ENCODE measurements at regions not wholly inside any gene's neighbourhood (a gene's known extent, or its start where the extent isn't known, plus 50 kb on each side); places are given as distances from the start of the nearest gene placed in this dataset.

- no peaks in the 10 kb centered on the region for H3K9me3 ChIP-seq (ENCODE audit: control extremely low read depth in 1 of 5, control insufficient read depth in 4 of 5, insufficient read depth in 2 of 5, low read depth in 1 of 5, low read length in 4 of 5)
- CTCF ChIA-PET = no interaction called here
- no peaks in the 10 kb centered on the region for H3K36me3 ChIP-seq (ENCODE audit: control insufficient read depth in 4 of 4, insufficient read depth in 4 of 4, low read length in 3 of 4)
- H3K27ac ChIP-seq (ENCODE audit: insufficient read depth in 1 of 2, low read depth in 1 of 2, low read length in 2 of 2, poor library complexity in 1 of 2, severe bottlenecking in 2 of 2) = no peak overlapping the region
- H3K4me3 ChIP-seq (ENCODE audit: control insufficient read depth in 1 of 7, extremely low read depth in 1 of 7, insufficient read depth in 4 of 7, low read depth in 2 of 7, low read length in 6 of 7) = no peak overlapping the region
- H3K27me3 ChIP-seq (replicated peaks in 2 of 5; ENCODE audit: control insufficient read depth in 4 of 5, insufficient read depth in 5 of 5, low read length in 4 of 5) = peaks cover 0 to 2% (median 0%) of the 10 kb centered on the region in 5 experiments
- no peak for DNase-seq
- POLR2A ChIA-PET = no interaction called here
- H3K4me1 ChIP-seq (ENCODE audit: control extremely low read depth in 1 of 4, control insufficient read depth in 4 of 4, insufficient read depth in 4 of 4, low read length in 3 of 4) = no peaks in the 10 kb centered on the region
- 92% methylated on average over 2 of the region's 4 CpGs for WGBS (ENCODE audit: insufficient coverage)
Observed at GRCh38 chr12:127717278-127717677, 549.7 kb upstream of the TMEM132C start.

DNA sequence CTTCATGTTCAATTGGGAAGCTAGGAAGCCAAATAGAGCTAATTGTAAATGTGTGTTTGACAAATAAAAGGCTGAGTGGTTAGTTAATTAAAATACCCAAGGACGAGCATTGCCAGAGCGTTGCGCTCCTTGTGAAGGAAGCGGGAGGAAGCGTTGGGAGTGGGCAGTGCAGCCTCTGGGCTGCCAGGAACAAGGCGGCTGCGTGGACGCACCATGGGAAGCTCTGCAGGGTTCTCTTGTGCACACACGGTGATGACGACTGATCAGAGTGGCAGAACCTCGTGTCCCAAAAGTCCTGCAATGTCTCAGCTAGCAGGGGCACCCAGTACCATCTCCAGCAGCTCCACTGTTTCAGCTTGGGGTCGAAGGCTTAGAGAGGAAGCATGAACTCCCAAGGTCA, 546.6 kb upstream of the TMEM132C start:
- CTCF ChIA-PET = interaction anchor here (0.8 kb wide), 1 partner anchor 9 kb away, joined by 3 read pairs; no protein-coding TSS in a partner anchor
- H3K36me3 ChIP-seq (ENCODE audit: control insufficient read depth in 4 of 4, insufficient read depth in 4 of 4, low read length in 3 of 4) = no peaks in the 10 kb centered on the region
- WGBS (ENCODE audit: insufficient coverage) = 94% methylated on average over 11 of the region's 12 CpGs
- peaks cover 0 to 2% (median 0%) of the 10 kb centered on the region in 4 experiments for H3K4me1 ChIP-seq (ENCODE audit: control extremely low read depth in 1 of 4, control insufficient read depth in 4 of 4, insufficient read depth in 4 of 4, low read length in 3 of 4)
- no peak overlapping the region for H3K4me3 ChIP-seq (ENCODE audit: control insufficient read depth in 1 of 7, extremely low read depth in 1 of 7, insufficient read depth in 4 of 7, low read depth in 2 of 7, low read length in 6 of 7)
- peaks cover 0 to 2% (median 0%) of the 10 kb centered on the region in 5 experiments for H3K27me3 ChIP-seq (replicated peaks in 2 of 5; ENCODE audit: control insufficient read depth in 4 of 5, insufficient read depth in 5 of 5, low read length in 4 of 5)
- POLR2A ChIA-PET = no interaction called here
- H3K9me3 ChIP-seq (ENCODE audit: control extremely low read depth in 1 of 5, control insufficient read depth in 4 of 5, insufficient read depth in 2 of 5, low read depth in 1 of 5, low read length in 4 of 5) = no peaks in the 10 kb centered on the region
- H3K27ac ChIP-seq (ENCODE audit: insufficient read depth in 1 of 2, low read depth in 1 of 2, low read length in 2 of 2, poor library complexity in 1 of 2, severe bottlenecking in 2 of 2) = no peak overlapping the region
- no peak for DNase-seq

DNA sequence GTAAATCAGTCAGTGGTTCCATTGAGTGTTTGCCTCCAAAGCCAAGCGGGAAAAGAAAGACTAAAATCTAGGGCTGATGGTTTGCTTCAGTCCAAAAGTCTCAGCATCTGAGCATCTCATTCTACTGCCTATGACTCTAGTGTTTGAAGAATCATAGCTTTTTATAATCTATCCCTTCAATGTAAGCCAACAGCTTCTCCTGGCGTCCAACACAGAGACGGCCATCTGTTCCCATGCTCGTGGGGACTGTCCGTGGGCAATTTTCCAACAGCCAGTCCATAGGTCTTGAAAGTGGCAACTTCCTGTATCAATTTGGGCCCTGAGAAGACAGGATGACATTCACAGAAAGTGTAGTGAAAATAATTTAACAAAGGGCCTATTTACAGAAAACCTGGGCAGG, 544.4 kb upstream of the TMEM132C start:
- ChIA-PET CTCF (no interaction called here), POLR2A (no interaction called here)
- WGBS (ENCODE audit: insufficient coverage) = 89% methylated on average over 5 of the region's 5 CpGs
- DNase-seq = no peak
- no peak overlapping the region for H3K27ac ChIP-seq (ENCODE audit: insufficient read depth in 1 of 2, low read depth in 1 of 2, low read length in 2 of 2, poor library complexity in 1 of 2, severe bottlenecking in 2 of 2)
- H3K27me3 ChIP-seq (replicated peaks in 2 of 5; ENCODE audit: control insufficient read depth in 4 of 5, insufficient read depth in 5 of 5, low read length in 4 of 5) = peaks cover 0 to 2% (median 0%) of the 10 kb centered on the region in 5 experiments
- H3K4me3 ChIP-seq (ENCODE audit: control insufficient read depth in 1 of 7, extremely low read depth in 1 of 7, insufficient read depth in 4 of 7, low read depth in 2 of 7, low read length in 6 of 7) = no peak overlapping the region
- H3K4me1 ChIP-seq (ENCODE audit: control extremely low read depth in 1 of 4, control insufficient read depth in 4 of 4, insufficient read depth in 4 of 4, low read length in 3 of 4) = peaks cover 0 to 2% (median 0%) of the 10 kb centered on the region in 4 experiments
- no peaks in the 10 kb centered on the region for H3K36me3 ChIP-seq (ENCODE audit: control insufficient read depth in 4 of 4, insufficient read depth in 4 of 4, low read length in 3 of 4)
- no peaks in the 10 kb centered on the region for H3K9me3 ChIP-seq (ENCODE audit: control extremely low read depth in 1 of 5, control insufficient read depth in 4 of 5, insufficient read depth in 2 of 5, low read depth in 1 of 5, low read length in 4 of 5)

- ChIA-PET CTCF (no interaction called here), POLR2A (no interaction called here)
- WGBS (ENCODE audit: insufficient coverage) = 67% methylated on average over 2 of the region's 4 CpGs
- Histone ChIP-seq H3K27ac (ENCODE audit: insufficient read depth in 1 of 2, low read depth in 1 of 2, low read length in 2 of 2, poor library complexity in 1 of 2, severe bottlenecking in 2 of 2) (no peak overlapping the region), H3K4me1 (ENCODE audit: control extremely low read depth in 1 of 4, control insufficient read depth in 4 of 4, insufficient read depth in 4 of 4, low read length in 3 of 4) (peaks cover 0 to 2% (median 0%) of the 10 kb centered on the region in 4 experiments), H3K27me3 (replicated peaks in 2 of 5; ENCODE audit: control insufficient read depth in 4 of 5, insufficient read depth in 5 of 5, low read length in 4 of 5) (peaks cover 0 to 2% (median 0%) of the 10 kb centered on the region in 5 experiments), H3K9me3 (ENCODE audit: control extremely low read depth in 1 of 5, control insufficient read depth in 4 of 5, insufficient read depth in 2 of 5, low read depth in 1 of 5, low read length in 4 of 5) (no peaks in the 10 kb centered on the region), H3K36me3 (ENCODE audit: control insufficient read depth in 4 of 4, insufficient read depth in 4 of 4, low read length in 3 of 4) (no peaks in the 10 kb centered on the region), H3K4me3 (ENCODE audit: control insufficient read depth in 1 of 7, extremely low read depth in 1 of 7, insufficient read depth in 4 of 7, low read depth in 2 of 7, low read length in 6 of 7) (no peak overlapping the region)
- DNase-seq = peak in 2 of 3 donors; percentile 6 to 10
Observed at GRCh38 chr12:127723251-127723650, 543.7 kb upstream of the TMEM132C start.

DNA sequence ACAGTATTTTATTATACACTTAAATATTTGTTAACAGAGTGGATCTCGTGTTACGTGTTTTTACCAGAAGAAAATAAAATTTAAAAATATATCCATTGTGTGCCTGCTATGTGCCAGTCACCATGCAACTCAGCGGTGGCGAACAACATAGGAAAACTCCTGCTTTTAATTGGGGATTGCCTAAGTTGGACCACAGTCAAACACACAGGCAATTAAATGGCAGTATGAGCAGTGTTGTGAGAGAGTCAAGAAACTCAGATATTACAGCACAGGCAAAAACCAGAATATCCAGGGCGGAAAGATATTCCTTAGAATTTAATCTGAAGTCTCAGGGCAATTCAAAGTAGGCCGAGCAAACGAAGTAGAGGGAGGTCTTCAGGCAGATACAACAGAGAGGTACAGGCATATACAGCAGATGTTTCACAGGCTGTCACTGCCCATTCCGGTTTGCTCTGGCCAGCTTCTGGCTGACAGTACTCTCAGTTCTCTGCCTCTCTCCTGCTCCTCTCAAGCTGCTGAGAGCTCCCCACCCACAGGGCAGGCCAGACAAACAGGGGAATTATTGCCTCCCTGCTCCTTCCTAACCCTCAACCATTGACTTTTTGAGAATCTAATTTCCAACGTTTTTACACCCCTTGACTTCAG, 540.2 kb upstream of the TMEM132C start:
- Histone ChIP-seq H3K27me3 (replicated peaks in 2 of 5; ENCODE audit: control insufficient read depth in 4 of 5, insufficient read depth in 5 of 5, low read length in 4 of 5) (no peaks in the 10 kb centered on the region), H3K36me3 (ENCODE audit: control insufficient read depth in 4 of 4, insufficient read depth in 4 of 4, low read length in 3 of 4) (no peaks in the 10 kb centered on the region), H3K4me3 (ENCODE audit: control insufficient read depth in 1 of 7, extremely low read depth in 1 of 7, insufficient read depth in 4 of 7, low read depth in 2 of 7, low read length in 6 of 7) (no peak overlapping the region), H3K4me1 (ENCODE audit: control extremely low read depth in 1 of 4, control insufficient read depth in 4 of 4, insufficient read depth in 4 of 4, low read length in 3 of 4) (peaks cover 0 to 2% (median 0%) of the 10 kb centered on the region in 4 experiments), H3K27ac (ENCODE audit: insufficient read depth in 1 of 2, low read depth in 1 of 2, low read length in 2 of 2, poor library complexity in 1 of 2, severe bottlenecking in 2 of 2) (no peak overlapping the region), H3K9me3 (ENCODE audit: control extremely low read depth in 1 of 5, control insufficient read depth in 4 of 5, insufficient read depth in 2 of 5, low read depth in 1 of 5, low read length in 4 of 5) (no peaks in the 10 kb centered on the region)
- no peak for DNase-seq
- WGBS (ENCODE audit: insufficient coverage) = 88% methylated on average over 5 of the region's 9 CpGs
- CTCF ChIA-PET = no interaction called here
- POLR2A ChIA-PET = no interaction called here

- Histone ChIP-seq H3K36me3 (ENCODE audit: control insufficient read depth in 4 of 4, insufficient read depth in 4 of 4, low read length in 3 of 4) (no peaks in the 10 kb centered on the region), H3K9me3 (ENCODE audit: control extremely low read depth in 1 of 5, control insufficient read depth in 4 of 5, insufficient read depth in 2 of 5, low read depth in 1 of 5, low read length in 4 of 5) (no peaks in the 10 kb centered on the region), H3K27ac (ENCODE audit: insufficient read depth in 1 of 2, low read depth in 1 of 2, low read length in 2 of 2, poor library complexity in 1 of 2, severe bottlenecking in 2 of 2) (no peak overlapping the region), H3K27me3 (replicated peaks in 2 of 5; ENCODE audit: control insufficient read depth in 4 of 5, insufficient read depth in 5 of 5, low read length in 4 of 5) (no peaks in the 10 kb centered on the region), H3K4me3 (ENCODE audit: control insufficient read depth in 1 of 7, extremely low read depth in 1 of 7, insufficient read depth in 4 of 7, low read depth in 2 of 7, low read length in 6 of 7) (no peak overlapping the region), H3K4me1 (ENCODE audit: control extremely low read depth in 1 of 4, control insufficient read depth in 4 of 4, insufficient read depth in 4 of 4, low read length in 3 of 4) (no peaks in the 10 kb centered on the region)
- POLR2A ChIA-PET = no interaction called here
- no peak for DNase-seq
- WGBS (ENCODE audit: insufficient coverage) = no CpG with 5 or more reads among the region's 3 CpGs
- CTCF ChIA-PET = no interaction called here
Observed at GRCh38 chr12:127728285-127728684, 538.7 kb upstream of the TMEM132C start.

DNA sequence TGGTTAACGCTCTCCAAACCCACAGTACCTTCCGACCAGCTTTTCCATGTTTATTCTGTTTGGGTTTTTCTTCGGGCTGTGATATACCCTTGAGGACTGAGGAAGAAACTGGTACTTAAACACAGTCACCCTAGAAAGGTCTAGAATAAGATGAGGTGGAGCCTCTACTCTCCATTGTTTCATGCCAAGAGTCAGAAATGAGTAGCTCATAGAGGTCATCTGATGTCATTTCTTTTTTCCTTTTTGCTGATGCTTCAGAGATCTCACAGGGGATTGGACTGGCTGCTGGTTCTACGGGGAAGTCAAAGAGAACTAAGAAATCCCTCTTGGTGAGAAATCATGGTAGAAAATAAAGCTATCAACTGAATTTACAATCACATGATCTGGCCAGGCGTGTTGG, 538.2 kb upstream of the TMEM132C start:
- WGBS (ENCODE audit: insufficient coverage) = 100% methylated on average over 2 of the region's 5 CpGs
- no peaks in the 10 kb centered on the region for H3K36me3 ChIP-seq (ENCODE audit: control insufficient read depth in 4 of 4, insufficient read depth in 4 of 4, low read length in 3 of 4)
- peaks cover 0 to 2% (median 0%) of the 10 kb centered on the region in 5 experiments for H3K9me3 ChIP-seq (ENCODE audit: control extremely low read depth in 1 of 5, control insufficient read depth in 4 of 5, insufficient read depth in 2 of 5, low read depth in 1 of 5, low read length in 4 of 5)
- H3K4me1 ChIP-seq (ENCODE audit: control extremely low read depth in 1 of 4, control insufficient read depth in 4 of 4, insufficient read depth in 4 of 4, low read length in 3 of 4) = no peaks in the 10 kb centered on the region
- ChIA-PET CTCF (no interaction called here), POLR2A (no interaction called here)
- no peak overlapping the region for H3K4me3 ChIP-seq (ENCODE audit: control insufficient read depth in 1 of 7, extremely low read depth in 1 of 7, insufficient read depth in 4 of 7, low read depth in 2 of 7, low read length in 6 of 7)
- no peak for DNase-seq
- no peaks in the 10 kb centered on the region for H3K27me3 ChIP-seq (replicated peaks in 2 of 5; ENCODE audit: control insufficient read depth in 4 of 5, insufficient read depth in 5 of 5, low read length in 4 of 5)
- no peak overlapping the region for H3K27ac ChIP-seq (ENCODE audit: insufficient read depth in 1 of 2, low read depth in 1 of 2, low read length in 2 of 2, poor library complexity in 1 of 2, severe bottlenecking in 2 of 2)

Measured in common myeloid progenitor, CD34-positive (primary cell).